ENCODE measurements at regions not wholly inside any gene's neighbourhood (a gene's known extent, or its start where the extent isn't known, plus 50 kb on each side); places are given as distances from the start of the nearest gene placed in this dataset.

GRCh38 chr10:100655760-100656421 is 89.5 kb upstream of the PAX2 start:
- Histone ChIP-seq H3K27me3 (ENCODE audit: low read depth) (peaks cover 88% of the 10 kb centered on the region), H3K27ac (no peak overlapping the region), H3K9me3 (no peaks in the 10 kb centered on the region), H3K36me3 (no peaks in the 10 kb centered on the region), H3K4me3 (peak overlapping the region; percentile 23), H3K4me1 (peaks cover 20% of the 10 kb centered on the region)
- DNase-seq = no peak
- TF ChIP-seq CTCF (IDR thresholded peaks at IDR 0.05) = no peak
- peak in 1 of 2 donors; percentile 15 for ATAC-seq
- intact Hi-C loops (cut with DNase I) = no loop called here

- no peak for TF ChIP-seq CTCF (IDR thresholded peaks at IDR 0.05)
- peaks cover 20% of the 10 kb centered on the region for H3K4me1 ChIP-seq
- no peaks in the 10 kb centered on the region for H3K9me3 ChIP-seq
- intact Hi-C loops (cut with DNase I) = no loop called here
- DNase-seq = no peak
- no peak overlapping the region for H3K27ac ChIP-seq
- H3K36me3 ChIP-seq = no peaks in the 10 kb centered on the region
- ATAC-seq = peak; percentile 48 to 62
- H3K27me3 ChIP-seq (ENCODE audit: low read depth) = peaks cover 94% of the 10 kb centered on the region
- peak overlapping the region; percentile 23 for H3K4me3 ChIP-seq
Measured at GRCh38 chr10:100656454-100656853, 88.9 kb upstream of the PAX2 start.

- Histone ChIP-seq H3K4me1 (peaks cover 20% of the 10 kb centered on the region), H3K27me3 (ENCODE audit: low read depth) (peaks cover 98% of the 10 kb centered on the region), H3K36me3 (no peaks in the 10 kb centered on the region), H3K27ac (no peak overlapping the region), H3K9me3 (no peaks in the 10 kb centered on the region), H3K4me3 (no peak overlapping the region)
- TF ChIP-seq CTCF (IDR thresholded peaks at IDR 0.05) = no peak
- intact Hi-C loops (cut with DNase I) = no loop called here
- ATAC-seq (no peak), DNase-seq (no peak)
Measured at GRCh38 chr10:100658269-100658668, 87.1 kb upstream of the PAX2 start.

GRCh38 chr10:100659361-100660098 is 85.9 kb upstream of the PAX2 start:
- Histone ChIP-seq H3K27me3 (ENCODE audit: low read depth) (peaks cover 91% of the 10 kb centered on the region), H3K36me3 (no peaks in the 10 kb centered on the region), H3K27ac (no peak overlapping the region), H3K4me3 (no peak overlapping the region), H3K9me3 (no peaks in the 10 kb centered on the region), H3K4me1 (peaks cover 18% of the 10 kb centered on the region)
- ATAC-seq (no peak), DNase-seq (no peak)
- intact Hi-C loops (cut with DNase I) = no loop called here
- TF ChIP-seq CTCF (IDR thresholded peaks at IDR 0.05) = no peak

- H3K27me3 ChIP-seq (ENCODE audit: low read depth) = peaks cover 85% of the 10 kb centered on the region
- no peak overlapping the region for H3K4me3 ChIP-seq
- TF ChIP-seq CTCF (IDR thresholded peaks at IDR 0.05) = no peak
- no peaks in the 10 kb centered on the region for H3K9me3 ChIP-seq
- peaks cover 10% of the 10 kb centered on the region for H3K4me1 ChIP-seq
- DNase-seq (no peak), ATAC-seq (no peak)
- intact Hi-C loops (cut with DNase I) = no loop called here
- no peak overlapping the region for H3K27ac ChIP-seq
- no peaks in the 10 kb centered on the region for H3K36me3 ChIP-seq
Measured at GRCh38 chr10:100660365-100660764, 85.0 kb upstream of the PAX2 start.
